Neuronal stem cell (in vitro differentiated cells): ENCODE measurements at regions not wholly inside any gene's neighbourhood (a gene's known extent, or its start where the extent isn't known, plus 50 kb on each side); places are given as distances from the start of the nearest gene placed in this dataset.
"Not testable (repeated sequence)": the region's sequence is repeated elsewhere in the genome, so short reads cannot be mapped to it uniquely, and the experiment has no call there.

Experiments used
- DNase-seq: peaks from one replicate; pipeline ENCODE4 v3.0.0-alpha.2; 2013; ENCODE audit warnings: low spot score
- H2AFZ ChIP-seq: one replicate; pipeline ENCODE4 v1.6.1; 2013; ENCODE audit warnings: mild to moderate bottlenecking, low read length, inconsistent platforms
- H2AK5ac ChIP-seq: 2 replicates; pipeline ENCODE4 v1.6.1; 2013; ENCODE audit warnings: low read depth, mild to moderate bottlenecking, inconsistent platforms, low read length, moderate library complexity, mixed read lengths
- H2BK120ac ChIP-seq: 2 replicates; pipeline ENCODE4 v1.6.1; 2013; ENCODE audit warnings: low read depth, mild to moderate bottlenecking, inconsistent platforms, low read length, moderate library complexity, mixed read lengths
- H2BK12ac ChIP-seq: one replicate; pipeline ENCODE4 v1.6.1; 2013; ENCODE audit warnings: low read length, inconsistent platforms
- H2BK15ac ChIP-seq: 2 replicates; pipeline ENCODE4 v1.6.1; 2013; ENCODE audit warnings: mild to moderate bottlenecking, low read length, inconsistent platforms, mixed read lengths
- H2BK5ac ChIP-seq: one replicate; pipeline ENCODE4 v1.6.1; 2013; ENCODE audit warnings: inconsistent platforms, mild to moderate bottlenecking, low read length, moderate library complexity
- H3K14ac ChIP-seq: one replicate; pipeline ENCODE4 v1.6.1; 2013; ENCODE audit warnings: low read length, inconsistent platforms
- H3K18ac ChIP-seq: 2 replicates; pipeline ENCODE4 v1.6.1; 2013; ENCODE audit warnings: low read length, inconsistent platforms
- H3K23ac ChIP-seq: 2 replicates; pipeline ENCODE4 v1.6.1; 2013; ENCODE audit warnings: low read depth, mild to moderate bottlenecking, mixed read lengths, low read length, inconsistent platforms; ENCODE audit not compliant: poor library complexity
- H3K27ac ChIP-seq: replicated peaks from 3 replicates; pipeline ENCODE4 v1.5.1; 2013; ENCODE audit warnings: low read length, inconsistent platforms
- H3K27me3 ChIP-seq, 3 experiments: 2 replicates each; pipeline ENCODE4 v1.6.1; 2013; ENCODE audit warnings: low read length in 3 of 3, mild to moderate bottlenecking in 2 of 3, inconsistent platforms in 1 of 3, low read depth in 1 of 3, mixed read lengths in 1 of 3, moderate library complexity in 1 of 3; ENCODE audit not compliant: control insufficient read depth in 3 of 3, insufficient read depth in 3 of 3
- H3K36me3 ChIP-seq, 2 donors: replicated peaks in 1 of 2; 2 replicates each; pipeline ENCODE4 v1.6.1; 2013; ENCODE audit warnings: low read length in 2 of 2; ENCODE audit not compliant: control insufficient read depth in 2 of 2, insufficient read depth in 2 of 2
- H3K4ac ChIP-seq: 2 replicates; pipeline ENCODE4 v1.6.1; 2013; ENCODE audit warnings: inconsistent platforms, mild to moderate bottlenecking, low read length, moderate library complexity
- H3K4me1 ChIP-seq, 2 donors: 1 replicate in 1 of 2; 2 replicates in 1 of 2; pipeline ENCODE4 v1.6.1; 2013; ENCODE audit warnings: low read length in 2 of 2, low read depth in 1 of 2; ENCODE audit not compliant: control insufficient read depth in 2 of 2, insufficient read depth in 1 of 2
- H3K4me2 ChIP-seq: one replicate; pipeline ENCODE4 v1.6.1; 2013; ENCODE audit warnings: mild to moderate bottlenecking, low read length, inconsistent platforms; ENCODE audit not compliant: insufficient read depth, poor library complexity, severe bottlenecking
- H3K4me3 ChIP-seq, 2 donors: 2 replicates each; pipeline ENCODE4 v1.5.1; 2013; ENCODE audit warnings: low read length in 2 of 2, mild to moderate bottlenecking in 2 of 2, inconsistent platforms in 1 of 2, moderate library complexity in 1 of 2
- H3K79me1 ChIP-seq: one replicate; pipeline ENCODE4 v1.6.1; 2013; ENCODE audit warnings: low read depth, mild to moderate bottlenecking, inconsistent platforms, low read length, moderate library complexity
- H3K9ac ChIP-seq: one replicate; pipeline ENCODE4 v1.6.1; 2013; ENCODE audit warnings: mild to moderate bottlenecking, low read depth, low read length, inconsistent platforms; ENCODE audit not compliant: poor library complexity
- H3K9me3 ChIP-seq, 2 donors: replicated peaks in 1 of 2; 2 replicates each; pipeline versions ENCODE3 to v1.6.1; 2013; ENCODE audit warnings: low read length in 2 of 2, mild to moderate bottlenecking in 2 of 2, inconsistent platforms in 1 of 2, low read depth in 1 of 2, mixed read lengths in 1 of 2, moderate library complexity in 1 of 2; ENCODE audit not compliant: control insufficient read depth in 2 of 2, insufficient read depth in 1 of 2
- H4K8ac ChIP-seq: one replicate; pipeline ENCODE4 v1.6.1; 2013; ENCODE audit warnings: low read depth, mild to moderate bottlenecking, inconsistent platforms, low read length, moderate library complexity
- H4K91ac ChIP-seq: one replicate; pipeline ENCODE4 v1.6.1; 2013; ENCODE audit warnings: low read length, low read depth, mild to moderate bottlenecking, inconsistent platforms; ENCODE audit not compliant: poor library complexity
- WGBS, 2 donors: extraction: QIAGEN DNeasy Blood & Tissue Kit; methylation state at CpG; one replicate each; pipeline ENCODE4 v1.1.7; 2013; ENCODE audit warnings: missing lambda C conversion rate in 2 of 2, mixed read lengths in 1 of 2; ENCODE audit not compliant: insufficient read length in 2 of 2, insufficient replicate concordance in 1 of 2; ENCODE audit errors: extremely low coverage in 2 of 2; 5-methylcytosine and 5-hydroxymethylcytosine counted together

GRCh38 chr6:144372116-144372515 lies 87.0 kb downstream of the UTRN start:
- Histone ChIP-seq H3K4me2 (no peak overlapping the region), H3K27ac (no peak overlapping the region), H3K27me3 (no peaks in the 10 kb centered on the region), H3K36me3 (peaks cover 0 to 3% of the 10 kb centered on the region in 2 donors), H3K4me1 (no peaks in the 10 kb centered on the region), H3K14ac (no peak overlapping the region), H3K4me3 (no peak overlapping the region), H3K9me3 (no peaks in the 10 kb centered on the region), H2BK12ac (no peak overlapping the region), H2AK5ac (no peak overlapping the region), H4K8ac (no peak overlapping the region), H2AFZ (no peak overlapping the region), H2BK120ac (no peak overlapping the region), H3K4ac (no peak overlapping the region), H3K23ac (no peak overlapping the region), H3K9ac (no peak overlapping the region), H2BK5ac (no peak overlapping the region), H4K91ac (no peak overlapping the region), H3K79me1 (peaks cover 4% of the 10 kb centered on the region), H2BK15ac (no peak overlapping the region), H3K18ac (no peak overlapping the region)
- DNase-seq: no peak
- WGBS, 2 donors: no CpG with 5 or more reads among the region's 2 CpGs

DNA sequence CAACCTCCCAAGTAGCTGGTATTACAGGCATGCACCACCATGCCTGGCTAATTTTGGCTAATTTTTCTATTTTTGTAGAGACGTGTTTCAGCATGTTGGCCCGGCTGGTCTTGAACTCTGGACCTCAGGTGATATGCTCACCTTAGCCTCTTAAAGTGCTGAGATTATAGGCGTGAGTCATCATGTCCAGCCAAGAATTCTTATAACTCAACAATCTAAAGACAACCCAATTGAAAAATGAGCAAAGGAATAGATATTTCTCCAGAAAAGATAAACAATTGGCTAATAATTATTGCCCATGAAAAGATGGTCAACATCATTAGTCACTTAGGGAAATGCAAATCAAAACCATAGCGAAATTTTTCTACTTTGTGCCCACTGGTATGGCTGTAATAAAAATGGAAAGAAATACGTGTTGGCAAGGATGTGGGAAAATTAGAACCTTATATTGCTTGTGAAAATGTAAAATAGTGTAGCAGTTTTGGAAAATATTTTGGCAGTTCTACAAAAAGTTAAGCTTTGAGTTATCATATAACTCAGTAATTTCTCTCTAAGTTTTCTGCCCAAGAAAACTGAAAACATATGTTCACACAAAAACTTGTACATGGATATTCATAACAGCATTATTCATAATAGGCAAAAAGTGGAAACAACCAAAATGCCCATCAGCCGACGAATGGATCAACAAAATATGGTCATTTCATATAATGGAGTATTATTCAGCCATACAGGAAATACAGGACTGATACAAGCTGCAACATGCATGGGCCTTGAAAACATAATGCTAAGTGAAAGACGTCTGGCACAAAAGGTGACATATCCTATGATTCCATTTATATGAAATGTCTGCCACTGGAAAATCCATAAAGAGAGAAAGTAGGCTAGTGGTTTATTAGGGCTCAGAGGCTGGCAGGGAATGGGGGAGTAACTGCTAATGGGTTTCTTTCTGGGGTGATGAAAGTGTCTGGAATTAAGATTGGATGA lies 87.8 kb downstream of the UTRN start:
- no CpG with 5 or more reads among the region's 8 CpGs for WGBS, 2 donors

GRCh38 chr6:144374525-144374924 lies 89.4 kb downstream of the UTRN start:
- not testable (repeated sequence) for H3K4me1 ChIP-seq, H3K4me2 ChIP-seq, H3K27me3 ChIP-seq, H3K4ac ChIP-seq, H2AFZ ChIP-seq, H3K27ac ChIP-seq, H3K36me3 ChIP-seq, H2BK120ac ChIP-seq, H2BK5ac ChIP-seq, H3K79me1 ChIP-seq, H3K18ac ChIP-seq, H3K9ac ChIP-seq, H3K9me3 ChIP-seq, H3K14ac ChIP-seq, H4K8ac ChIP-seq, DNase-seq, H3K4me3 ChIP-seq, H2AK5ac ChIP-seq, H2BK15ac ChIP-seq, H3K23ac ChIP-seq, H4K91ac ChIP-seq, H2BK12ac ChIP-seq
- WGBS, 2 donors: no CpG with 5 or more reads among the region's 12 CpGs

More for the DNA sequence above, 87.8 kb downstream of the UTRN start:
- no peak overlapping the region for H3K4ac ChIP-seq
- H3K4me1 ChIP-seq: no peaks in the 10 kb centered on the region
- H3K27ac ChIP-seq: no peak overlapping the region
- no peak overlapping the region for H2BK120ac ChIP-seq
- H3K9ac ChIP-seq: no peak overlapping the region
- no peak overlapping the region for H3K23ac ChIP-seq
- H4K8ac ChIP-seq: no peak overlapping the region
- H4K91ac ChIP-seq: no peak overlapping the region
- H2AFZ ChIP-seq: no peak overlapping the region
- H3K4me3 ChIP-seq: no peak overlapping the region
- H2BK5ac ChIP-seq: no peak overlapping the region
- no peak overlapping the region for H2BK12ac ChIP-seq
- no peak overlapping the region for H3K4me2 ChIP-seq
- no peaks in the 10 kb centered on the region for H3K27me3 ChIP-seq
- no peaks in the 10 kb centered on the region for H3K9me3 ChIP-seq
- H3K14ac ChIP-seq: no peak overlapping the region
- no peak overlapping the region for H3K18ac ChIP-seq
- H3K79me1 ChIP-seq: peaks cover 4% of the 10 kb centered on the region
- H2AK5ac ChIP-seq: no peak overlapping the region
- no peak for DNase-seq
- peaks cover 0 to 3% of the 10 kb centered on the region in 2 donors for H3K36me3 ChIP-seq
- H2BK15ac ChIP-seq: no peak overlapping the region

DNA sequence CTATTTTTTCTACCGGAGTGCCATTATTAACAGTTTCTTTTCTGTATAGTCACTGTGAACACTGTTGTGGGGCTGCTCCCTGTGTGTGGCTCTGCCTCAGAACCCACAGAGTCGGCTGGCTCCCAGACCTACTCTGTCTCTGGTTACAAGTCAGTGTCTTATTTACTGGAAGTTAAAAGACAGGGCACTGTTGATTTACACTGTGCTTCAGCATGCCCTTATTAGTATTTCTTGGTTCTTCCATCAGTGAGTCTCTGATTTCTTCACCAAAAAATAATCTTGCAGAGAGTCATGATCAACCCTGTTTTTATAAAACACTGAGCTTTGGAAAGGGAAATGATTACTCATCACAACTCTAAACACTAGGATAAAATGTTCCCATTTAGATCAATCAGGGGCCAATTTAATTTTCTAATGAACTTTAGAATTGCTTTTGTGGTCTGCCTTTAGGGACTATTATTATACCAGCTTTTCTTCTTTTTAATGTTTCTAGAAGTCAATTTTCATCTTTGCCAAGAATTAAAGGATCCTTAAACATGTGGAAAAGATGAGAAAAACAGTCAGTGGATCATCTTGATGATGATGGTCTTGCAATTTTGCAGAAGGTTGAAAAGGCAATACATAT lies 92.6 kb downstream of the UTRN start:
- H3K14ac ChIP-seq: no peak overlapping the region
- DNase-seq: no peak
- no peak overlapping the region for H2AK5ac ChIP-seq
- H3K79me1 ChIP-seq: peaks cover 2% of the 10 kb centered on the region
- no CpG with 5 or more reads among the region's 2 CpGs for WGBS, 2 donors
- no peak overlapping the region for H4K8ac ChIP-seq
- H3K4me3 ChIP-seq: no peak overlapping the region
- H3K27me3 ChIP-seq: no peaks in the 10 kb centered on the region
- H3K9ac ChIP-seq: no peak overlapping the region
- no peak overlapping the region for H3K23ac ChIP-seq
- no peak overlapping the region for H3K4ac ChIP-seq
- no peak overlapping the region for H3K4me2 ChIP-seq
- peaks cover 0 to 17% of the 10 kb centered on the region in 2 donors for H3K9me3 ChIP-seq
- no peak overlapping the region for H2BK12ac ChIP-seq
- H2AFZ ChIP-seq: no peak overlapping the region
- no peak overlapping the region for H3K18ac ChIP-seq
- H2BK5ac ChIP-seq: no peak overlapping the region
- H3K4me1 ChIP-seq: no peaks in the 10 kb centered on the region
- H2BK15ac ChIP-seq: no peak overlapping the region
- H4K91ac ChIP-seq: no peak overlapping the region
- H3K27ac ChIP-seq: no peak overlapping the region
- no peaks in the 10 kb centered on the region for H3K36me3 ChIP-seq
- H2BK120ac ChIP-seq: no peak overlapping the region
